BE2C (cell line): ENCODE measurements at regions not wholly inside any gene's neighbourhood (a gene's known extent, or its start where the extent isn't known, plus 50 kb on each side); places are given as distances from the start of the nearest gene placed in this dataset.

Experiments used
- DNase-seq: peaks from one replicate; pipeline ENCODE4 v3.0.0-alpha.2; 2020
- H3K27me3 ChIP-seq: fragments of 250-450 bp; sonication (Bioruptor Pico); 2 replicates; pipeline ENCODE4 v1.5.1; 2020; ENCODE audit warnings: mild to moderate bottlenecking
- H3K36me3 ChIP-seq: fragments of 250-450 bp; sonication (Bioruptor Pico); 2 replicates; pipeline ENCODE4 v1.5.1; 2020; ENCODE audit warnings: mild to moderate bottlenecking
- H3K4me1 ChIP-seq: fragments of 250-450 bp; sonication (Bioruptor Pico); 2 replicates; pipeline ENCODE4 v1.5.1; 2020
- H3K4me3 ChIP-seq: 2 replicates; pipeline ENCODE4 v1.5.1; 2011; ENCODE audit warnings: low read depth, low read length
- H3K9me3 ChIP-seq: fragments of 250-450 bp; sonication (Bioruptor Pico); 2 replicates; pipeline ENCODE4 v1.5.1; 2020
- CTCF ChIP-seq: IDR thresholded peaks from 2 replicates; pipeline ENCODE4 v1.5.1; 2012; ENCODE audit warnings: mild to moderate bottlenecking, low read depth, low read length

DNA sequence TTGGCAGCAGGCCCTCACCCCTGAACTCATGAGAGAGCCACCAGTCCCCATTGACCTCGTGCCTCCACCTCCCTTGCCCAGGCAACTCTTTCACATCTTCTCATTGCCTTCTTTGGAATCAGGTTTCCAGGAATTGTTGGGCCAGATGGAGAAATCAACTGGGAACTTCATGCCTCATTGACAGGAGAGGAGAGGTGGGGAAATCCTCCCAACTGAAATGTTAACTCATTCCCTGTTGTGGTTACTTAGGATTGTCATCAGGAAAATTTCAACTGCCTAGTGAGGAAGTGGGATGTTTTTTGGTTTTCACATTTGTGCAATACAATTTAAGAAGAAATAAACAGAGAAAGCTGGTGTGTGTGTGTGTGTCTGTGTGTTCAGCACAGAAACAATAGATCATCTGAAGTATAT is 106.6 kb upstream of the INHBA start:
- H3K27me3 ChIP-seq = no peaks in the 10 kb centered on the region
- no peaks in the 10 kb centered on the region for H3K4me1 ChIP-seq
- H3K9me3 ChIP-seq = no peaks in the 10 kb centered on the region
- no peak for TF ChIP-seq CTCF
- no peak overlapping the region for H3K4me3 ChIP-seq
- no peaks in the 10 kb centered on the region for H3K36me3 ChIP-seq
- no peak for DNase-seq

DNA sequence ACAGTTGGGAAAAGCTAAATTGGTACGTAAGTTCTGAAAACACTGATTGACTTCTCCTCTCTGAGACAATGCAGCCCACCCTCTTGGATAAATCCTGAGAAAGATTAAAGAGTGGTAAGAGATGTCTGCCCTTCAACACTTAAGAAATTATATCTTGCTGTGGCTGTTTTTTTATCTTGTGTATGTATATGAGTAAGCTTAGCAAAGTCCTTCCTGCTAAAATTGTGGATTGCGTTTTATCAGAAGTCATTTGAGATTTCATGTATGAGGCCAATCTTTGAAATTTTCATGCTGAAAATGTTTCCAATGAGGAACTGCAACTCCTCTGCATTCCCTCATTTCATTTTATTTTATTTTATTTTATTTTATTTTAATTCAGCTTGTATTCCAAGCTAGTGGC is 106.2 kb upstream of the INHBA start:
- Histone ChIP-seq H3K9me3 (no peaks in the 10 kb centered on the region), H3K4me1 (no peaks in the 10 kb centered on the region)
- TF ChIP-seq CTCF = no peak

GRCh38 chr7:41808541-41808940 is 105.7 kb upstream of the INHBA start:
- TF ChIP-seq CTCF = no peak
- no peaks in the 10 kb centered on the region for H3K4me1 ChIP-seq
- no peaks in the 10 kb centered on the region for H3K9me3 ChIP-seq
- DNase-seq = no peak
- H3K4me3 ChIP-seq = no peak overlapping the region
- H3K27me3 ChIP-seq = no peaks in the 10 kb centered on the region
- no peaks in the 10 kb centered on the region for H3K36me3 ChIP-seq

More for the DNA sequence above, 106.2 kb upstream of the INHBA start:
- Histone ChIP-seq H3K36me3 (no peaks in the 10 kb centered on the region), H3K27me3 (no peaks in the 10 kb centered on the region), H3K4me3 (no peak overlapping the region)
- no peak for DNase-seq

DNA sequence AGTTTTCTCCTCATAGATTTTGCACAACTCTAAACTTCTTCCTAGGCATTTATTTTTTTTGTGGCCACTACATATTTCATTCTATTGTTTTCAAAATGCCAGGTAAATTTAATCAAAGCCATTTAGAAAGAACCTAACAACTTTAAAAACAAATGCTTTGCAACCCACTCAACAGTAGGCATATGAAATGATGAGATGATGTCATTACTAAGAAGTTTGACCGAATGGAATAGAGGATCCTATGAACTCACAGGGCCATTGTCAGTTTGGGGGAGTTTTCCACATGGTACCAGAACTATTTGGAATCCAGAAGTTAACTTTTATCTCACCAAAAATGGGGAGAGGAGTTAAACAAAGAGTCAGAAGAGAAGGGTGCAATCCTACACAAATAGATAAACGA is 100.7 kb upstream of the INHBA start:
- Histone ChIP-seq H3K4me3 (no peak overlapping the region), H3K27me3 (no peaks in the 10 kb centered on the region), H3K4me1 (no peaks in the 10 kb centered on the region), H3K36me3 (no peaks in the 10 kb centered on the region), H3K9me3 (no peaks in the 10 kb centered on the region)
- TF ChIP-seq CTCF = no peak
- no peak for DNase-seq

GRCh38 chr7:41796331-41796730 is 93.4 kb upstream of the INHBA start:
- Histone ChIP-seq H3K9me3 (no peaks in the 10 kb centered on the region), H3K4me1 (no peaks in the 10 kb centered on the region)

More at GRCh38 chr7:41796331-41796730, 93.4 kb upstream of the INHBA start:
- no peak for TF ChIP-seq CTCF
- Histone ChIP-seq H3K36me3 (no peaks in the 10 kb centered on the region), H3K27me3 (no peaks in the 10 kb centered on the region), H3K4me3 (no peak overlapping the region)
- DNase-seq = no peak
